ENCODE measurements at regions not wholly inside any gene's neighbourhood (a gene's known extent, or its start where the extent isn't known, plus 50 kb on each side); places are given as distances from the start of the nearest gene placed in this dataset.

- TF ChIP-seq, protein P1, sequence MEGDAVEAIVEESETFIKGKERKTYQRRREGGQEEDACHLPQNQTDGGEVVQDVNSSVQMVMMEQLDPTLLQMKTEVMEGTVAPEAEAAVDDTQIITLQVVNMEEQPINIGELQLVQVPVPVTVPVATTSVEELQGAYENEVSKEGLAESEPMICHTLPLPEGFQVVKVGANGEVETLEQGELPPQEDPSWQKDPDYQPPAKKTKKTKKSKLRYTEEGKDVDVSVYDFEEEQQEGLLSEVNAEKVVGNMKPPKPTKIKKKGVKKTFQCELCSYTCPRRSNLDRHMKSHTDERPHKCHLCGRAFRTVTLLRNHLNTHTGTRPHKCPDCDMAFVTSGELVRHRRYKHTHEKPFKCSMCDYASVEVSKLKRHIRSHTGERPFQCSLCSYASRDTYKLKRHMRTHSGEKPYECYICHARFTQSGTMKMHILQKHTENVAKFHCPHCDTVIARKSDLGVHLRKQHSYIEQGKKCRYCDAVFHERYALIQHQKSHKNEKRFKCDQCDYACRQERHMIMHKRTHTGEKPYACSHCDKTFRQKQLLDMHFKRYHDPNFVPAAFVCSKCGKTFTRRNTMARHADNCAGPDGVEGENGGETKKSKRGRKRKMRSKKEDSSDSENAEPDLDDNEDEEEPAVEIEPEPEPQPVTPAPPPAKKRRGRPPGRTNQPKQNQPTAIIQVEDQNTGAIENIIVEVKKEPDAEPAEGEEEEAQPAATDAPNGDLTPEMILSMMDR (IDR thresholded peaks at IDR 0.05), result no peak
- TF ChIP-seq POLR2A (IDR thresholded peaks at IDR 0.05), result no peak
Observed at GRCh38 chr12:73308079-73308478, 1035.9 kb downstream of the TRHDE start.
